AG10803 (cell line): ENCODE measurements at regions not wholly inside any gene's neighbourhood (a gene's known extent, or its start where the extent isn't known, plus 50 kb on each side); places are given as distances from the start of the nearest gene placed in this dataset.

Experiments
- DNase-seq: peaks from one replicate; pipeline ENCODE4 v3.0.0; 2010; ENCODE audit warnings: low read depth
- H3K4me3 ChIP-seq: 2 replicates; pipeline ENCODE4 v1.5.1; 2011; ENCODE audit warnings: mild to moderate bottlenecking, low read length, control low read depth
- CTCF ChIP-seq: conservative IDR thresholded peaks from 2 replicates; pipeline ENCODE4 v1.5.1; 2011; ENCODE audit warnings: mild to moderate bottlenecking, low read length, control low read depth, inconsistent platforms

- TF ChIP-seq CTCF: no peak
- DNase-seq: no peak
- H3K4me3 ChIP-seq: no peak overlapping the region
Measured at GRCh38 chr5:155594270-155594669, 580.7 kb downstream of the KIF4B start.

GRCh38 chr5:155595791-155596190 lies 582.2 kb downstream of the KIF4B start:
- no peak for TF ChIP-seq CTCF
- no peak overlapping the region for H3K4me3 ChIP-seq
- DNase-seq: no peak

- DNase-seq: no peak
- H3K4me3 ChIP-seq: no peak overlapping the region
- no peak for TF ChIP-seq CTCF
Measured at GRCh38 chr5:155598552-155598951, 585.0 kb downstream of the KIF4B start.

- no peak overlapping the region for H3K4me3 ChIP-seq
- DNase-seq: no peak
- TF ChIP-seq CTCF: no peak
Measured at GRCh38 chr5:155605920-155606319, 592.4 kb downstream of the KIF4B start.

- no peak overlapping the region for H3K4me3 ChIP-seq
- peak; percentile 91 for TF ChIP-seq CTCF
- peak; percentile 16 for DNase-seq
Measured at GRCh38 chr5:155616779-155617392, 603.3 kb downstream of the KIF4B start.

- no peak for DNase-seq
- TF ChIP-seq CTCF: no peak
- no peak overlapping the region for H3K4me3 ChIP-seq
Measured at GRCh38 chr5:155619688-155620087, 606.1 kb downstream of the KIF4B start.

GRCh38 chr5:155620821-155621410 lies 607.4 kb downstream of the KIF4B start:
- no peak overlapping the region for H3K4me3 ChIP-seq
- no peak for DNase-seq
- no peak for TF ChIP-seq CTCF
